Large intestine (tissue), 3 donors: ENCODE measurements at regions not wholly inside any gene's neighbourhood (a gene's known extent, or its start where the extent isn't known, plus 50 kb on each side); places are given as distances from the start of the nearest gene placed in this dataset.

Experiments
- DNase-seq, 2 donors: peaks; one replicate each; pipeline versions ENCODE4 v3.0.0 to v3.0.0-alpha.2; 2013
- H3K27ac ChIP-seq: one replicate; pipeline ENCODE4 v1.5.1; 2013; ENCODE audit warnings: low read length
- H3K27me3 ChIP-seq: 2 replicates; pipeline ENCODE4 v1.6.1; 2013; ENCODE audit warnings: low read length; ENCODE audit not compliant: control insufficient read depth, insufficient read depth
- H3K36me3 ChIP-seq: 2 replicates; pipeline ENCODE4 v1.6.1; 2013; ENCODE audit warnings: low read length; ENCODE audit not compliant: control insufficient read depth, insufficient read depth
- H3K4me1 ChIP-seq: one replicate; pipeline ENCODE4 v1.6.1; 2013; ENCODE audit warnings: low read length; ENCODE audit not compliant: control insufficient read depth, insufficient read depth
- H3K4me3 ChIP-seq: one replicate; pipeline ENCODE4 v1.5.1; 2013; ENCODE audit warnings: low read length
- H3K9me3 ChIP-seq: one replicate; pipeline ENCODE4 v1.6.1; 2013; ENCODE audit warnings: mild to moderate bottlenecking, low read depth, low read length, moderate library complexity; ENCODE audit not compliant: control insufficient read depth
- WGBS: methylation state at CpG from one replicate; pipeline ENCODE4 v1.1.5; 2013; ENCODE audit warnings: low lambda C conversion rate; ENCODE audit not compliant: insufficient coverage; 5-methylcytosine and 5-hydroxymethylcytosine counted together

DNA sequence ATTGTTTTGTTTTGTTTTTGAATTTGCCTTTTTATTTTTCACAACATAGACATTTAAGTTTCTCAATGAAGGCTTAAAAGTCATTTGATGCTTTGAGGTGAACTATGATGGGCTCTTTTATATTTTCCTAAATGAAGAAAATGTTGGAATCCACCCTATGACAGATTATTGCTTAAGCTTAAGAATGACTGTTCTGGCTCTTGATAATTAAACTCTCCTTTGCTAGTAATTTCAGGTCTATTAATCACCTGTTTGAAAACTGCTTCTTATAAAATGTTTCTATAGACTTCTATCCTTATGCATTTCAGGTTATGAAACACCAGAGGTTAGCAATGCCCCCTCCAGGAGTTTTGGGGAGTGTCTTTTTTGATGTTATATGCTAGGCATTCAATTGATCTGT is 424.1 kb upstream of the DYNLRB2 start:
- H3K27ac ChIP-seq, result no peak overlapping the region
- no peak for DNase-seq
- H3K27me3 ChIP-seq, result no peaks in the 10 kb centered on the region
- no peaks in the 10 kb centered on the region for H3K36me3 ChIP-seq
- H3K9me3 ChIP-seq, result no peaks in the 10 kb centered on the region
- H3K4me1 ChIP-seq, result no peaks in the 10 kb centered on the region
- no peak overlapping the region for H3K4me3 ChIP-seq

- H3K9me3 ChIP-seq, result no peaks in the 10 kb centered on the region
- peak in 1 of 2 donors; percentile 9 for DNase-seq
- H3K27me3 ChIP-seq, result no peaks in the 10 kb centered on the region
- no peaks in the 10 kb centered on the region for H3K36me3 ChIP-seq
- WGBS, result 83% methylated on average over 2 of the region's 2 CpGs
- H3K4me1 ChIP-seq, result no peaks in the 10 kb centered on the region
- H3K4me3 ChIP-seq, result no peak overlapping the region
- no peak overlapping the region for H3K27ac ChIP-seq
Observed at GRCh38 chr16:80114699-80115098, 426.1 kb upstream of the DYNLRB2 start.

GRCh38 chr16:80113873-80114574 is 426.8 kb upstream of the DYNLRB2 start:
- no peak overlapping the region for H3K4me3 ChIP-seq
- H3K4me1 ChIP-seq, result no peaks in the 10 kb centered on the region
- DNase-seq, result no peak
- no peaks in the 10 kb centered on the region for H3K9me3 ChIP-seq
- H3K27ac ChIP-seq, result no peak overlapping the region
- no CpG with 5 or more reads among the region's 4 CpGs for WGBS
- H3K27me3 ChIP-seq, result no peaks in the 10 kb centered on the region
- H3K36me3 ChIP-seq, result no peaks in the 10 kb centered on the region

- no peak for DNase-seq
- H3K27me3 ChIP-seq, result no peaks in the 10 kb centered on the region
- no CpG with 5 or more reads among the region's 7 CpGs for WGBS
- H3K27ac ChIP-seq, result no peak overlapping the region
- H3K36me3 ChIP-seq, result no peaks in the 10 kb centered on the region
- H3K4me3 ChIP-seq, result no peak overlapping the region
- H3K4me1 ChIP-seq, result no peaks in the 10 kb centered on the region
- no peaks in the 10 kb centered on the region for H3K9me3 ChIP-seq
Observed at GRCh38 chr16:80109581-80109980, 431.2 kb upstream of the DYNLRB2 start.

- Histone ChIP-seq H3K4me3 (no peak overlapping the region), H3K36me3 (no peaks in the 10 kb centered on the region), H3K9me3 (no peaks in the 10 kb centered on the region), H3K4me1 (no peaks in the 10 kb centered on the region), H3K27ac (no peak overlapping the region), H3K27me3 (no peaks in the 10 kb centered on the region)
- 100% methylated on average over 2 of the region's 3 CpGs for WGBS
- DNase-seq, result no peak
Observed at GRCh38 chr16:80107900-80108299, 432.9 kb upstream of the DYNLRB2 start.

DNA sequence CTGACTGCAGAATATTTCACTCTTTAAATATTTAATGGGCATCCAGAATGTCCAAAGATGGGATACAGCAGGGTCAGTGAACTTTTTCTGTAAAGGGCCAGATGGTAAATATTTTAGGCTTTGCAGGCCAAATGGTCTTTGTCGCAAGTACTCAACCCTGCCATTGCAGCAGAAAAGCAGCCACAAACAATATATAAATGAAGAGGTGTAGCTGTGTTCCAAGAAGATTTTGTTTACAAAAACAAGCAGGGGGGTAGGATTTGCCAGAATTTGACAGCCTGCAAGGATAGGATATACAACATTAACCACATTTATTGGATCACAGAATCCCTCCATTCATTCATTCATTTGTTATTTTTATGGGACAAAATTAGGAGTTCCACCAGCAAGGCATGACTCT is 435.0 kb upstream of the DYNLRB2 start:
- Histone ChIP-seq H3K4me3 (no peak overlapping the region), H3K36me3 (no peaks in the 10 kb centered on the region), H3K27ac (no peak overlapping the region), H3K4me1 (no peaks in the 10 kb centered on the region), H3K27me3 (no peaks in the 10 kb centered on the region), H3K9me3 (no peaks in the 10 kb centered on the region)
- WGBS, result no CpG with 5 or more reads among the region's 1 CpG
- DNase-seq, result no peak

GRCh38 chr16:80105160-80105559 is 435.6 kb upstream of the DYNLRB2 start:
- no peak for DNase-seq
- Histone ChIP-seq H3K27me3 (no peaks in the 10 kb centered on the region), H3K27ac (no peak overlapping the region), H3K4me3 (no peak overlapping the region), H3K4me1 (no peaks in the 10 kb centered on the region), H3K36me3 (no peaks in the 10 kb centered on the region), H3K9me3 (no peaks in the 10 kb centered on the region)
- no CpG with 5 or more reads among the region's 5 CpGs for WGBS

GRCh38 chr16:80104401-80104800 is 436.4 kb upstream of the DYNLRB2 start:
- H3K9me3 ChIP-seq, result no peaks in the 10 kb centered on the region
- no peak for DNase-seq
- H3K36me3 ChIP-seq, result no peaks in the 10 kb centered on the region
- no peaks in the 10 kb centered on the region for H3K27me3 ChIP-seq
- no peak overlapping the region for H3K4me3 ChIP-seq
- no peak overlapping the region for H3K27ac ChIP-seq
- H3K4me1 ChIP-seq, result no peaks in the 10 kb centered on the region
- 86% methylated on average over 1 of the region's 3 CpGs for WGBS

DNA sequence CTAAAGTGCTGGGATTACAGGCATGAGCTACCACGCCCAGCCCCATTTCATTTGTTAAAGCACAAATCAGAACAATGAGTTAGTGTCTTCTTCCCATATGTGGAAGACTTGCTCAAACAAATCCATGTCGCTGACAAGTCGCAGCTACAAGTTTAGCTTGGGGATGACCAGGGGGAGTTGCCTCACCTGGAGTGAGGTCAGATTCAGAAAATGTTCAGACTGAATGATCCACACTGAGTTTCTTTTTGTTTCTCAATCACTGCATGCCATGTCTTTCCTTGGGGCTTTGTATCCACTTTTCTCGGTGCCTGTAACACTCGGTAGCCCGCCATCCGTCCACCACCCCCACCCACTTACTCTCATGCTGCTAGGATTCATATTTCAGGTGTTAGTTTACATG is 437.3 kb upstream of the DYNLRB2 start:
- Histone ChIP-seq H3K27me3 (no peaks in the 10 kb centered on the region), H3K36me3 (no peaks in the 10 kb centered on the region), H3K27ac (no peak overlapping the region), H3K4me3 (no peak overlapping the region), H3K9me3 (no peaks in the 10 kb centered on the region), H3K4me1 (no peaks in the 10 kb centered on the region)
- no peak for DNase-seq
- no CpG with 5 or more reads among the region's 7 CpGs for WGBS

DNA sequence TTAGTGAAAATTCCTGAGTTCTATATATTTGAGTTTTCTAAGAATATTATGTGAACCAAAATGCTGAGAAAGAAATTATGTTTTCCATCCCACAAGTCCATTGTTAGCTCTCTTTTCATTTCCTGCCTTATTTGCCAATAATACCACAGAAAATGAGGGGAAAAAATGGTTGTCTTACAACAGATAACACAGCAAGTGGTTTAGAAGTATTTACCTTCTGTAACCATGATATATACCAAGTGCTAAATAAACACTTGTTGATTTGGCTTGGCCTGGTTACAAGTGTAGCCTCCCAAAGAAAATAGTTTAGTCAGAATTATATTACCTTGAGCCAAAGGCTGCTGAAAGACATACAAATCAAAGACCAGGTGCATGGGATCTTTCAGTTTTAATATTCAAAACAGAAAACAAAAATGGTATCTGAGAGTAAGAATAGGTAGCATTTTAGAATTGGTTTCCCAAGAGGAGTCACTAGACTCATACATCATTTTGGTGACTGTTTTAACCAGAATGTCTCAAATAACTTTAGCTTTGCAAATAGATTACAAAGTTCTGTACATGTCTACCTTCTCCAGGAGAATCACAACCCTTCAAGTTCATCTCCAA is 439.8 kb upstream of the DYNLRB2 start:
- Histone ChIP-seq H3K9me3 (no peaks in the 10 kb centered on the region), H3K27ac (no peak overlapping the region), H3K36me3 (no peaks in the 10 kb centered on the region), H3K4me1 (no peaks in the 10 kb centered on the region), H3K4me3 (no peak overlapping the region), H3K27me3 (no peaks in the 10 kb centered on the region)
- no peak for DNase-seq

- H3K27me3 ChIP-seq, result no peaks in the 10 kb centered on the region
- DNase-seq, result no peak
- no peaks in the 10 kb centered on the region for H3K4me1 ChIP-seq
- H3K4me3 ChIP-seq, result no peak overlapping the region
- H3K36me3 ChIP-seq, result no peaks in the 10 kb centered on the region
- no peaks in the 10 kb centered on the region for H3K9me3 ChIP-seq
- H3K27ac ChIP-seq, result no peak overlapping the region
Observed at GRCh38 chr16:80100186-80100585, 440.6 kb upstream of the DYNLRB2 start.
